Neuronal stem cell (in vitro differentiated cells): ENCODE measurements at regions not wholly inside any gene's neighbourhood (a gene's known extent, or its start where the extent isn't known, plus 50 kb on each side); places are given as distances from the start of the nearest gene placed in this dataset.
"Not testable (repeated sequence)": the region's sequence is repeated elsewhere in the genome, so short reads cannot be mapped to it uniquely, and the experiment has no call there.

ENCODE experiments used
- DNase-seq: peaks from one replicate; pipeline ENCODE4 v3.0.0-alpha.2; 2013; ENCODE audit warnings: low spot score
- H2AFZ ChIP-seq: one replicate; pipeline ENCODE4 v1.6.1; 2013; ENCODE audit warnings: mild to moderate bottlenecking, low read length, inconsistent platforms
- H2AK5ac ChIP-seq: 2 replicates; pipeline ENCODE4 v1.6.1; 2013; ENCODE audit warnings: low read depth, mild to moderate bottlenecking, inconsistent platforms, low read length, moderate library complexity, mixed read lengths
- H2BK120ac ChIP-seq: 2 replicates; pipeline ENCODE4 v1.6.1; 2013; ENCODE audit warnings: low read depth, mild to moderate bottlenecking, inconsistent platforms, low read length, moderate library complexity, mixed read lengths
- H2BK12ac ChIP-seq: one replicate; pipeline ENCODE4 v1.6.1; 2013; ENCODE audit warnings: low read length, inconsistent platforms
- H2BK15ac ChIP-seq: 2 replicates; pipeline ENCODE4 v1.6.1; 2013; ENCODE audit warnings: mild to moderate bottlenecking, low read length, inconsistent platforms, mixed read lengths
- H2BK5ac ChIP-seq: one replicate; pipeline ENCODE4 v1.6.1; 2013; ENCODE audit warnings: inconsistent platforms, mild to moderate bottlenecking, low read length, moderate library complexity
- H3K14ac ChIP-seq: one replicate; pipeline ENCODE4 v1.6.1; 2013; ENCODE audit warnings: low read length, inconsistent platforms
- H3K18ac ChIP-seq: 2 replicates; pipeline ENCODE4 v1.6.1; 2013; ENCODE audit warnings: low read length, inconsistent platforms
- H3K23ac ChIP-seq: 2 replicates; pipeline ENCODE4 v1.6.1; 2013; ENCODE audit warnings: low read depth, mild to moderate bottlenecking, mixed read lengths, low read length, inconsistent platforms; ENCODE audit not compliant: poor library complexity
- H3K27ac ChIP-seq: replicated peaks from 3 replicates; pipeline ENCODE4 v1.5.1; 2013; ENCODE audit warnings: low read length, inconsistent platforms
- H3K27me3 ChIP-seq, 3 experiments: 2 replicates each; pipeline ENCODE4 v1.6.1; 2013; ENCODE audit warnings: low read length in 3 of 3, mild to moderate bottlenecking in 2 of 3, inconsistent platforms in 1 of 3, low read depth in 1 of 3, mixed read lengths in 1 of 3, moderate library complexity in 1 of 3; ENCODE audit not compliant: control insufficient read depth in 3 of 3, insufficient read depth in 3 of 3
- H3K36me3 ChIP-seq, 2 donors: replicated peaks in 1 of 2; 2 replicates each; pipeline ENCODE4 v1.6.1; 2013; ENCODE audit warnings: low read length in 2 of 2; ENCODE audit not compliant: control insufficient read depth in 2 of 2, insufficient read depth in 2 of 2
- H3K4ac ChIP-seq: 2 replicates; pipeline ENCODE4 v1.6.1; 2013; ENCODE audit warnings: inconsistent platforms, mild to moderate bottlenecking, low read length, moderate library complexity
- H3K4me1 ChIP-seq, 2 donors: 1 replicate in 1 of 2; 2 replicates in 1 of 2; pipeline ENCODE4 v1.6.1; 2013; ENCODE audit warnings: low read length in 2 of 2, low read depth in 1 of 2; ENCODE audit not compliant: control insufficient read depth in 2 of 2, insufficient read depth in 1 of 2
- H3K4me2 ChIP-seq: one replicate; pipeline ENCODE4 v1.6.1; 2013; ENCODE audit warnings: mild to moderate bottlenecking, low read length, inconsistent platforms; ENCODE audit not compliant: insufficient read depth, poor library complexity, severe bottlenecking
- H3K4me3 ChIP-seq, 2 donors: 2 replicates each; pipeline ENCODE4 v1.5.1; 2013; ENCODE audit warnings: low read length in 2 of 2, mild to moderate bottlenecking in 2 of 2, inconsistent platforms in 1 of 2, moderate library complexity in 1 of 2
- H3K79me1 ChIP-seq: one replicate; pipeline ENCODE4 v1.6.1; 2013; ENCODE audit warnings: low read depth, mild to moderate bottlenecking, inconsistent platforms, low read length, moderate library complexity
- H3K9ac ChIP-seq: one replicate; pipeline ENCODE4 v1.6.1; 2013; ENCODE audit warnings: mild to moderate bottlenecking, low read depth, low read length, inconsistent platforms; ENCODE audit not compliant: poor library complexity
- H3K9me3 ChIP-seq, 2 donors: replicated peaks in 1 of 2; 2 replicates each; pipeline versions ENCODE3 to v1.6.1; 2013; ENCODE audit warnings: low read length in 2 of 2, mild to moderate bottlenecking in 2 of 2, inconsistent platforms in 1 of 2, low read depth in 1 of 2, mixed read lengths in 1 of 2, moderate library complexity in 1 of 2; ENCODE audit not compliant: control insufficient read depth in 2 of 2, insufficient read depth in 1 of 2
- H4K8ac ChIP-seq: one replicate; pipeline ENCODE4 v1.6.1; 2013; ENCODE audit warnings: low read depth, mild to moderate bottlenecking, inconsistent platforms, low read length, moderate library complexity
- H4K91ac ChIP-seq: one replicate; pipeline ENCODE4 v1.6.1; 2013; ENCODE audit warnings: low read length, low read depth, mild to moderate bottlenecking, inconsistent platforms; ENCODE audit not compliant: poor library complexity
- WGBS, 2 donors: extraction: QIAGEN DNeasy Blood & Tissue Kit; methylation state at CpG; one replicate each; pipeline ENCODE4 v1.1.7; 2013; ENCODE audit warnings: missing lambda C conversion rate in 2 of 2, mixed read lengths in 1 of 2; ENCODE audit not compliant: insufficient read length in 2 of 2, insufficient replicate concordance in 1 of 2; ENCODE audit errors: extremely low coverage in 2 of 2; 5-methylcytosine and 5-hydroxymethylcytosine counted together

DNA sequence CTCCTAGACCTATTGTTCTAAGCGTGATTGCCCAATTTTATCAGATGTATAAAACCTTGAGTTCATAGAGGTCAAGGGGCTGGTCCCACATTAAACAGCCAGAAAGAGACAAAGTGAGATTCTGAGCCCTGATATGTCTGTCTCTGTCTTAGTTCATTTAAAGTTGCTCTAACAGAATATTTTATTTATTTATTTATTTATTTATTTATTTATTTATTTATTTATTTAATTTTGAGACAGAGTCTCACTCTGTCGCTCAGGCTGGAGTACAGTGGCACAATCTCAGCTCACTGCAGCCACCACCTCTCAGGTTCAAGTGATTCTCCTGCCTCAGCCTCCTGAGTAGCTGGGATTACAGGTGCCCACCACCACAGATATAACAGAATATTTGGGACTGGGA is 1999.6 kb upstream of the WWC1 start:
- H2BK12ac ChIP-seq, DNase-seq, H4K8ac ChIP-seq, H2AK5ac ChIP-seq, H3K4me3 ChIP-seq, H3K9ac ChIP-seq, H3K4me1 ChIP-seq, H3K4me2 ChIP-seq, H2AFZ ChIP-seq, H3K27ac ChIP-seq, H3K36me3 ChIP-seq, H3K23ac ChIP-seq, H2BK5ac ChIP-seq, H2BK15ac ChIP-seq, H3K14ac ChIP-seq, H3K18ac ChIP-seq, H3K79me1 ChIP-seq, H4K91ac ChIP-seq, H3K9me3 ChIP-seq, H3K4ac ChIP-seq, H3K27me3 ChIP-seq, H2BK120ac ChIP-seq: not testable (repeated sequence)
- WGBS, 2 donors = no CpG with 5 or more reads among the region's 2 CpGs

DNA sequence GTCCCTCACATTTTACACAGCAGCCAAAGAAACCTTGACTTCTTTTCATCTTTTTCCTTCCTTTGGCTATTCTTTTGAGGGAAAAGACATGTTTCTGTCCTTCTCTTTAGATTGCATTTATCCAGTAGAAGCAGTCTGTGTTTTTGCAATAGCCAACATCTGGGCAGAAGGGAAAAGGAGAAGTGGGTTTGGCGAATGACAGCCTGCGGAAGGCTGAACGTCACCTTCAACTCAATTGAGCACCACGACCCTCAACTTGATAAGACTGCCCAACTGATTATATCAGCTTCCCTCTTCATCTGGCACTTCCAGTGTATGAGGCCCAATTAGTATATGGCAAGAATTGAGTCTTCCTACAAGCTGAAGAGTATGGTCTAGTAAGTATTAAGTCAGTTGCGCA is 1997.6 kb upstream of the WWC1 start:
- Histone ChIP-seq H3K4me2 (no peak overlapping the region), H2BK12ac (no peak overlapping the region), H3K4me1 (no peaks in the 10 kb centered on the region), H2BK5ac (no peak overlapping the region), H3K27me3 (no peaks in the 10 kb centered on the region), H2AK5ac (no peak overlapping the region), H3K27ac (no peak overlapping the region), H3K18ac (no peak overlapping the region), H3K79me1 (no peaks in the 10 kb centered on the region), H2BK15ac (no peak overlapping the region), H3K14ac (no peak overlapping the region), H3K36me3 (no peaks in the 10 kb centered on the region), H3K9ac (no peak overlapping the region), H4K8ac (no peak overlapping the region), H3K9me3 (peaks cover 0 to 2% of the 10 kb centered on the region in 2 donors), H3K4ac (no peak overlapping the region), H3K4me3 (no peak overlapping the region), H3K23ac (no peak overlapping the region), H2AFZ (no peak overlapping the region), H4K91ac (no peak overlapping the region), H2BK120ac (no peak overlapping the region)
- no peak for DNase-seq
- no CpG with 5 or more reads among the region's 5 CpGs for WGBS, 2 donors

GRCh38 chr5:166302166-166302565 is 1989.3 kb upstream of the WWC1 start:
- Histone ChIP-seq H2AK5ac (no peak overlapping the region), H3K9me3 (peaks cover 0 to 3% of the 10 kb centered on the region in 2 donors), H3K4me2 (no peak overlapping the region), H2BK5ac (no peak overlapping the region), H3K23ac (no peak overlapping the region), H3K9ac (no peak overlapping the region), H3K27me3 (no peaks in the 10 kb centered on the region), H4K8ac (no peak overlapping the region), H3K18ac (no peak overlapping the region), H2BK120ac (no peak overlapping the region), H3K36me3 (no peaks in the 10 kb centered on the region), H3K79me1 (no peaks in the 10 kb centered on the region), H3K4me1 (no peaks in the 10 kb centered on the region), H3K4me3 (no peak overlapping the region), H3K4ac (no peak overlapping the region), H2BK12ac (no peak overlapping the region), H4K91ac (no peak overlapping the region), H3K14ac (no peak overlapping the region), H2BK15ac (no peak overlapping the region), H2AFZ (no peak overlapping the region), H3K27ac (no peak overlapping the region)
- DNase-seq = no peak
- no CpG with 5 or more reads among the region's 5 CpGs for WGBS, 2 donors

GRCh38 chr5:166317425-166317824 is 1974.0 kb upstream of the WWC1 start:
- H2BK120ac ChIP-seq = no peak overlapping the region
- no peak overlapping the region for H3K4me2 ChIP-seq
- no peak overlapping the region for H3K27ac ChIP-seq
- H3K9me3 ChIP-seq = no peaks in the 10 kb centered on the region
- no peaks in the 10 kb centered on the region for H3K36me3 ChIP-seq
- H3K27me3 ChIP-seq = no peaks in the 10 kb centered on the region
- H3K23ac ChIP-seq = no peak overlapping the region
- H3K9ac ChIP-seq = no peak overlapping the region
- no peaks in the 10 kb centered on the region for H3K79me1 ChIP-seq
- no peak overlapping the region for H3K14ac ChIP-seq
- H2AK5ac ChIP-seq = no peak overlapping the region
- H2AFZ ChIP-seq = no peak overlapping the region
- WGBS, 2 donors = no CpG with 5 or more reads among the region's 7 CpGs
- no peak overlapping the region for H4K8ac ChIP-seq
- no peak overlapping the region for H2BK12ac ChIP-seq
- H3K4me3 ChIP-seq = no peak overlapping the region
- H4K91ac ChIP-seq = no peak overlapping the region
- H2BK15ac ChIP-seq = no peak overlapping the region
- H3K4me1 ChIP-seq = peaks cover 0 to 2% of the 10 kb centered on the region in 2 donors
- no peak overlapping the region for H3K4ac ChIP-seq
- no peak overlapping the region for H3K18ac ChIP-seq
- DNase-seq = no peak
- H2BK5ac ChIP-seq = no peak overlapping the region
